ENCODE measurements at regions not wholly inside any gene's neighbourhood (a gene's known extent, or its start where the extent isn't known, plus 50 kb on each side); places are given as distances from the start of the nearest gene placed in this dataset.

- no peak for TF ChIP-seq CTCF (IDR thresholded peaks at IDR 0.05; ENCODE audit: borderline replicate concordance, extremely low read depth, low read length, poor library complexity, severe bottlenecking)
- TF ChIP-seq EZH2 (IDR thresholded peaks at IDR 0.05; ENCODE audit: borderline replicate concordance, low read depth, low read length, severe bottlenecking), result no peak
Observed at GRCh38 chr21:27268290-27268689, 301.4 kb upstream of the ADAMTS5 start.
